BJ (cell line): ENCODE measurements at regions not wholly inside any gene's neighbourhood (a gene's known extent, or its start where the extent isn't known, plus 50 kb on each side); places are given as distances from the start of the nearest gene placed in this dataset.

Experiments
- CTCF ChIA-PET: fragments of 350-600 bp; formaldehyde crosslinking; extraction: SDS; loops from one replicate; lab custom pipeline; 2021; ENCODE audit warnings: antibody characterized with exemption, inconsistent platforms; lab: Yijun Ruan, JAX
- POLR2A ChIA-PET: fragments of 300-600 bp; sonication (Branson Sonifier 250); formaldehyde crosslinking; extraction: SDS; loops from one replicate; lab custom pipeline; 2021; ENCODE audit warnings: antibody characterized with exemption; lab: Charles Lee
- DNase-seq: peaks from one replicate; pipeline ENCODE4 v3.0.0-alpha.2; 2011; ENCODE audit warnings: low read depth
- H3K27me3 ChIP-seq: 2 replicates; pipeline ENCODE4 v1.6.0; 2011; ENCODE audit warnings: low read length; ENCODE audit not compliant: control insufficient read depth, insufficient read depth
- H3K36me3 ChIP-seq: 2 replicates; pipeline ENCODE4 v1.5.1; 2011; ENCODE audit warnings: low read length; ENCODE audit not compliant: control insufficient read depth, insufficient read depth
- H3K4me3 ChIP-seq: 2 replicates; pipeline ENCODE4 v1.5.1; 2011; ENCODE audit warnings: low read depth, mild to moderate bottlenecking, control low read depth, low read length
- CTCF ChIP-seq: IDR thresholded peaks from 2 replicates; pipeline ENCODE4 v1.5.1; 2011; ENCODE audit warnings: low read depth, mild to moderate bottlenecking, control low read depth, inconsistent platforms, low read length, moderate library complexity; ENCODE audit not compliant: insufficient read depth

GRCh38 chr2:7997279-7997678 is 684.6 kb upstream of the ID2 start:
- POLR2A ChIA-PET, result no interaction called here
- CTCF ChIA-PET, result interaction anchor here (0.5 kb wide), 1 partner anchor 501 kb away, joined by 3 read pairs; no protein-coding TSS in a partner anchor

GRCh38 chr2:7999683-8000476 is 682.0 kb upstream of the ID2 start:
- ChIA-PET POLR2A (no interaction called here), CTCF (no interaction called here)
- no peak overlapping the region for H3K4me3 ChIP-seq
- H3K27me3 ChIP-seq, result no peaks in the 10 kb centered on the region
- TF ChIP-seq CTCF, result no peak
- no peaks in the 10 kb centered on the region for H3K36me3 ChIP-seq
- DNase-seq, result no peak

More at GRCh38 chr2:7997279-7997678, 684.6 kb upstream of the ID2 start:
- no peaks in the 10 kb centered on the region for H3K36me3 ChIP-seq
- DNase-seq, result no peak
- H3K27me3 ChIP-seq, result no peaks in the 10 kb centered on the region
- no peak for TF ChIP-seq CTCF
- H3K4me3 ChIP-seq, result no peak overlapping the region

GRCh38 chr2:8000870-8001269 is 681.0 kb upstream of the ID2 start:
- CTCF ChIA-PET, result no interaction called here
- Histone ChIP-seq H3K36me3 (no peaks in the 10 kb centered on the region), H3K4me3 (no peak overlapping the region), H3K27me3 (no peaks in the 10 kb centered on the region)
- no peak for TF ChIP-seq CTCF
- POLR2A ChIA-PET, result no interaction called here
- no peak for DNase-seq

- POLR2A ChIA-PET, result no interaction called here
Observed at GRCh38 chr2:8002765-8003393, 679.0 kb upstream of the ID2 start.

More at GRCh38 chr2:8002765-8003393, 679.0 kb upstream of the ID2 start:
- no peak overlapping the region; the same call in 1 of the 2 replicates for H3K4me3 ChIP-seq
- no peak for TF ChIP-seq CTCF
- no peaks in the 10 kb centered on the region for H3K36me3 ChIP-seq
- no peak for DNase-seq
- CTCF ChIA-PET, result no interaction called here
- no peaks in the 10 kb centered on the region for H3K27me3 ChIP-seq
